ENCODE measurements at regions not wholly inside any gene's neighbourhood (a gene's known extent, or its start where the extent isn't known, plus 50 kb on each side); places are given as distances from the start of the nearest gene placed in this dataset.
"Not testable (repeated sequence)": the region's sequence is repeated elsewhere in the genome, so short reads cannot be mapped to it uniquely, and the experiment has no call there.

GRCh38 chr7:47190462-47190861 is 391.4 kb downstream of the TNS3 start:
- DNase-seq (ENCODE audit: low read depth, low spot score), result no peak

DNA sequence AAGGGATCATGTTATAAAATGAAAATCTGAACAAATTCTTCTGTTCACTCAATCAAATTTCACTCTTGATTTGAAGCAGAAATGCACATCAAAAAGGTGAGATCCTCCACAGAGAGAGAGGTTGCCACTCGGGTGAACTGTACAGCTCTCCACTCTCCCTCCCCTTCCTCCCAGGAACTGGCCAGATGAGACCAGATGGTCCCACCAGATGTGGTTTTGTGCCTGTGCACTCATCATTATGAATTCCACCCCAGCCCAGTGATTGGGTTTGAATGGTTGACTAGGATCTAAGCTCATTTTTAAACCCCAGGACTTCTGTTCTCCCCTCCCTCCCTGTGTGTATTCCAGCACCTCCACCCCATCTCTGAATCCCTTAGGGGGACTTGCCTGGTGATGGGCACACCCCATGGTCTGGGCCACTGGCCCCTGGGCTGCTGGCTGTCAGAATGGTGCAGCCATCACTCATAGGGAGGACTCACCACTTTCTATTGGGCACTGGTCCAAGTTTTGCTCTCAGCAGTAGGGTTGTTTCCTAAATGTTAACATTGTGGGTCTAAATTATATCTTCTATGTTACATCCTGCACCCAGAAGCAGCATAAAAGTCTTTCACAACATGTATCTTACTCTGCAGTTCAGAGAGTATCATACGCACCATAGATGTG is 393.1 kb downstream of the TNS3 start:
- DNase-seq (ENCODE audit: low read depth, low spot score), result no peak

DNA sequence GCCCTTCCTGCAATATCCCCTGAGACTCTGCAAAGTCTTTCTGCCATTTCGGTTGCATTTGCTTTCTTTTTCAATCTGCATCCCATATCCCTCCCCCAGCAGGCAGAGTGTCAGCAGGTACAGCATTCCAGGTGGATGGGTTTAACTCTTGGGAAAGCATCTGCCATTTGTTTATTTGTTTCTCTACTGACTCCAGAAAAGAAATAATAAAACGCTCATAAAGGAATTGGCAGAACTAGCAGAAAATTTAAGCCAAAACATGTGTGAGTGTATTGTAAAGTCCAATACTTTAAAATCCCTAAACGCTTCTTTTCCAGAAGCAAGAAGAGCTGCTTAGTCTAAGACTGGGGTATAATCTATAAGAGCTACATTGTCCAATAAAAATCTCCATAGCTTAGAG is 393.8 kb downstream of the TNS3 start:
- no peak for DNase-seq (ENCODE audit: low read depth, low spot score)

- DNase-seq (ENCODE audit: low read depth, low spot score), result no peak
Measured at GRCh38 chr7:47186316-47186715, 395.6 kb downstream of the TNS3 start.

DNA sequence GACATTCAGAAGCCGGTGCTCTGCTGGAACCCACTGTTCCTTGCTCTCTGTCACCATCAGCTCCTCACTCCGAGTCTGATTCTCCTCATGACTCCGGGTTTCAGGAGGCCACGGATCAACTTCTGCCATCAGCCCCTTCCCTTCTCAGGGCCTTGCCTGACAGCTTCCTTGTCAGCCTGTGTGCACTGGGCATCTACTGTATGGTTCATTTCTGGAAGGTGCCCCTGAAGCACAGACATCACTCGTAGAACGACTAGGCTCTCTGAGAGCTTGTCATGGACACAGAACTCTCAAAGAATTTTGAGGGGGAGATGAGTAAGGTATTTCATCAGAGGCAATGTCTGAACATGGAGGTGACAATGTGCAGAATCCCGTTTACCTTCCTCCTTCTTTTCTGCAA is 396.1 kb downstream of the TNS3 start:
- DNase-seq (ENCODE audit: low read depth, low spot score), result no peak

DNA sequence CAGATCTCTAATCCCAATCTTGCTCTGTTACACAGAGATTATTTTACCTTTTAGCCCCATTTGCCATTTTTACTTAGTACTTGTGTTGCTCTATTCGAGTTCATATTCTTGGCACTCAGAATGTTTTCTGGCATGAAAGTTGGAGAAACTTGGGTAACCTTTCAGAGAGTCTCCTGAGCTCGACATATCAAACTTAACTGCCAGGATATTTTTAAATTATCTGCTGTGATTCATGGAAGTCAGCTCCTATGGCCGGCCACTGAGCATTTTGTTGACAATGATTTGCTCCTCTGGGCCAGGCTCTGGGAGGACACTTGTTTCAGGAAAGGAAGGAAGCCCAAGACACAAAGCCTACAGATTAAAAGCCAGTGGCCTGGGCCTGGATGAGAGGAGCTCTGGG is 396.7 kb downstream of the TNS3 start:
- DNase-seq (ENCODE audit: low read depth, low spot score), result no peak

- no peak for DNase-seq (ENCODE audit: low read depth, low spot score)
Measured at GRCh38 chr7:47183862-47184590, 397.9 kb downstream of the TNS3 start.

GRCh38 chr7:47181746-47182361 is 400.1 kb downstream of the TNS3 start:
- no peak for DNase-seq (ENCODE audit: low read depth, low spot score)

DNA sequence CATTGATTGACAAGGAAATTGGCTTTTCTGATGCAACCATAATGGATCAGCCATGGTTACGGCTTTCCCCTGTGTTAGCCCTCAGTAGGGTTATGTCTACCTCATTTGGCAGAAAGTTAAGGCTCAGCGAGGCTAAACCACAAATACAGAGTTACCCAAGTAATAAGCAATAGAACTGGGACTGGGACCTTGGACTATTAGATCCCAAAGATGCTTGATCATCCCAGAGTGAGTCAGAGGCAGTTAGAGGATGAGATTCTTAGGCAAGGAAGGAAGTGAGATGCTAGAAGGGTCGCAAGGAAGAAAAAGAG is 401.4 kb downstream of the TNS3 start:
- no peak for DNase-seq (ENCODE audit: low read depth, low spot score)

GRCh38 chr7:47179812-47180515 is 401.9 kb downstream of the TNS3 start:
- DNase-seq (ENCODE audit: low read depth, low spot score), result peak; percentile 2

DNA sequence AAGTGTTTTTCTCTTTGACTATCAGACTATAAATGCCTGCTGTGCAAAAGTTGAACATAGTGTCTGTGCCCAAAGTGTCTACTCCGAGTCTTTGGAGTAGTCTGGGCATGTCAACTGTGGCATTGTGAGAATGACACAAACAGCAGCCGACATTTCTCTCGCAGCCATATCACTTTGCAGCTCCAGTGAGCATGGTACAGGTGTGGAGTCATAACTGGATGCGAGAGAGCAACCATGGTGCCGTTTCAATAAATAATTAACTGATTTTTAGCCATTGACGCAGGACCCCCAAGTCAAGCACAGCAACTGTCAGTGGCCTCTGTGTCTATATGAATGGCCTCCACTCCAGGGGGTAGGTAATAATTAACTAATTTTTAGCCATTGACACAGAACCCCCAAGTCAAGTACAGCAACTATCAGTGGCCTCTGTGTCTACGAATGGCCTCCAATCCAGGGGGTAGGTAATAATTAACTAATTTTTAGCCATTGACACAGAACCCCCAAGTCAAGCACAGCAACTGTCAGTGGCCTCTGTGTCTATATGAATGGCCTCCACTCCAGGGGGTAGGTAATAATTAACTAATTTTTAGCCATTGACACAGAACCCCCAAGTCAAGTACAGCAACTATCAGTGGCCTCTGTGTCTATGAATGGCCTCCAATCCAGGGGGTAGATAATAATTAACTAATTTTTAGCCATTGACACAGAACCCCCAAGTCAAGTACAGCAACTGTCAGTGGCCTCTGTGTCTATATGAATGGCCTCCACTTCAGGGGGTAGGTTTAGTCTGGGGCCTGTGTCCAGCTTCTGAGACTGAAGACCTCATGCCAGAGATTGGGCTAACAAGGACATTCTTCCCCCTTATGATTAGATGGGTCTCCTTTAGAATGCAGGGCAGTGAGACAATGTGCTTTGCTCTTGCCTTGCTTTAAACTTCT is 409.0 kb downstream of the TNS3 start:
- not testable (repeated sequence) for DNase-seq (ENCODE audit: low read depth, low spot score)

GRCh38 chr7:47170516-47170915 is 411.4 kb downstream of the TNS3 start:
- no peak for DNase-seq (ENCODE audit: low read depth, low spot score)

DNA sequence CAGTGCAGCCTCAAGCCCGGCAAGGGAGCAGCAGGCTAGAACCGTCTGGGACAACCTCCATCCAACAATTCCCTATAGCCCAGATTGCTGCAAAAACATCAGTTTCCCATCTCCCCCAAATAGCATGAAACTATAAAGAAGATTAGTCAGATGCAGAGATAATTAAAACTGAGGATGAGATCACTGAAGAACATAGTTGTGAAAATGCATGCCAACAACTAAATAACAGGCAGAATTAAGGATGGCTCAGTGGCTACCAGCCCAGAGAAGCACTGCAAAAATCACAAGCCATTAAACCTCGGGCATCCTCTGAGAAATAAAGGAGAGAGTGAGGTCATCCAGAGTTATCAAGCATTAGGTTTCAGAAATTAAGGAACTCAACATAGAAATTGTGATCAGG is 427.1 kb downstream of the TNS3 start:
- DNase-seq (ENCODE audit: low read depth, low spot score), result no peak

- DNase-seq (ENCODE audit: low read depth, low spot score), result no peak
Measured at GRCh38 chr7:47153576-47153975, 428.3 kb downstream of the TNS3 start.

DNA sequence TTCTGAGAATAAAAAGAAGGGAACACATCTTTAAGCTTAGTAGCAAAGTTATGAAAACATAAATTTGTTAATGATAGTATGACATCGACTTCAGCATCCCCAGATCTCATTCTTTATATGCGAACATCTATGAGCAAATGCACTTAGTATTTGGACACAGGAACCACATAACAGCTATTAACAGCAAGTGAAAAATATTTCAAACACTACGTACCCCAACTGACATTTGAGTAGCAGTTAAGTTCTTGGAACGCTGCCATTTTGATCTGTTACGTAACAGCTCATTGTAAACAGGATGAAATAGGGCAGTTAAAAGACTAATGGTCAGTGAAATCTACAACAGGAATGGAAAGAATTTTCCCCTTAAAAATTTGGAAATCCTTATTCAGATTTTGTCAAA is 428.9 kb downstream of the TNS3 start:
- no peak for DNase-seq (ENCODE audit: low read depth, low spot score)

GRCh38 chr7:47152307-47152706 is 429.6 kb downstream of the TNS3 start:
- DNase-seq (ENCODE audit: low read depth, low spot score), result no peak

DNA sequence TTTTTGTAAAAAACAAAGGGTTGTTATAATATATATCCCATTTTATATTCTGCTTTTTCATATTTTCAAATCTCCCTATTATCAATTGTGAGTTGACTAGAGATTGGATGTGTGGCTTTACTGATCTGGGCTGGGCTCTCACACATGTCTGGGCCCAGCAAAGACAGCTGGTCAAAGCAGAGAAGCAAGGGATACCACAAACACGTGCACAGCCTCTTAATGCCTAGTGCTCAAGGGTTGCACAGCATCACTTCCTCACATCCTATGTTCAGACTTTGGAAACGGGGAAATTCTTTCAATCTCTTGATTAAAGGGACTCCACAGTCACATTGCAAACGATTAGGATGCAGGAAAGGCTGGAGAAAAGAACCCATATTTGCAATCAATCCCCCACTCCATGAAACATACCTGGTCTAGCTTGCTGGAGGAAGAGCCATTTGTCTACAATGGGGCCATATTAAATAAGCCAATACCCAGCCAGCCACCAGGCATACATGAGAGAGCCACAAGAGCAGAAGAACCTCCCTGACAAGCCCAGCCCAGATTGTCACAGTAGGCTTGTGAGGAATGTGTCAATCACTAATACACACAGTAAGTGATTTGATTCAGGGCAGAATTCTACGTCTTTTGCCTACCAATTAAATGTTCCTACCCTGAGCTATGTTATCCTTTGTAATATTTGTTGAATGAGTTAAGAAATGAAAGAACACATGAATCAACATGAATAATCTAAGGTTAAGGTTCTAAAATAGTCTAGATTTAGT is 431.2 kb downstream of the TNS3 start:
- no peak for DNase-seq (ENCODE audit: low read depth, low spot score)

DNA sequence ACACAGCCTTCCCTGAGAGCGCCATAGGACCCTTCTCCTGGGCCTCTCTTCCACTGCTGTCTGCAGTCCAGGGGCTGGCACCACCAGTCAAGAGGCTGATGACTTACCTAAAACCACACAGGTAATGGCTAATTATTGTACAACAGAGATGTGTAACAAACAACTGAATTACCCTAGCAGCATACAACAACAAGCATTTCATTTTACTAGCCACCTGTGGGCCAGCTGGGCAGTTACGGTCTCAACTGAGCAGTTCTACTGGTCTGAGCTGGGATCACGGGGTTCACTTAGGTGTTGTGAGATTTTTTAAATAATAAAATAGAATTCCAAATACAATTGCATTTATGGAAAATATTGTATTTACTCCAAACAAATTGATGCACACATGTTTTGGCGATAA is 431.9 kb downstream of the TNS3 start:
- no peak for DNase-seq (ENCODE audit: low read depth, low spot score)

DNA sequence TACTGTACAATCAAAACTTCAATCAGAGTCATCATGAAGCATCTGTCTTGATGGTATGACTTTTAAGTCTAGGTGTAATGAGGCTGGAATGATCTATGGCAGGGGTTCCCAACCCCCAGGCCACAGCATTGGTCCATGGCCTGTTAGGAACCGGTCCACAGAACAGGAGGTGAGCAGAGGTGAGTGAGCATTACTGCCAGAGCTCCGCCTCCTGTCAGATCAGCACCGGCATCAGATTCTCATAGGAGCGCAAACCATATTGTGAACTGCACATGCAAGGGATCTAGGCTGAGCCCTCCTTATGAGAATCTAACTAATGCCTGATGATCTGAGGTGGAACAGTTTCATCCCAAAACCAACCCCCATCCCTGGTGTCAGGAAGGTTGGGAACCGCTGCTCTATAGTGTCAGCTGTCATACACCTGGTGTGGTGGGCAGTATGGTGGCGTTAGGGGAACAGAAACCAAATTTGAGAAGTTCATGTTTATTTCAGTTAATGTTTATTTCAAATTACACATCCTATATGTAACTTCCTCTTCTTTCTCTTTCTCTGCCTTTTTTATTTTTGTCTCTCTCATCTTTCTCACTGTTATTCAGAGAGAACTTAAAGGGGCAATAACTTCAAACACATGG is 432.6 kb downstream of the TNS3 start:
- no peak for DNase-seq (ENCODE audit: low read depth, low spot score)

Data from pulmonary artery endothelial cell (primary cell).